ENCODE measurements at regions not wholly inside any gene's neighbourhood (a gene's known extent, or its start where the extent isn't known, plus 50 kb on each side); places are given as distances from the start of the nearest gene placed in this dataset.

- Histone ChIP-seq H3K4me2 (ENCODE audit: low read depth, low read length) (no peak overlapping the region), H3K27me3 (replicated peaks; ENCODE audit: insufficient read depth, low read length) (no peaks in the 10 kb centered on the region), H3F3A (ENCODE audit: insufficient read depth, low read length) (no peaks in the 10 kb centered on the region), H3K9me3 (replicated peaks; ENCODE audit: insufficient read depth, low read length) (no peaks in the 10 kb centered on the region), H3K36me3 (replicated peaks; ENCODE audit: insufficient read depth, low read length) (no peaks in the 10 kb centered on the region), H3K4me1 (ENCODE audit: low read length) (no peaks in the 10 kb centered on the region), H3K79me2 (ENCODE audit: low read length) (no peaks in the 10 kb centered on the region), H2AFZ (ENCODE audit: low read length) (no peak overlapping the region), H3K27ac (ENCODE audit: low read length) (no peak overlapping the region), H3K9me2 (replicated peaks; ENCODE audit: insufficient read depth, low read length) (no peaks in the 10 kb centered on the region), H3K9ac (ENCODE audit: low read length) (no peak overlapping the region), H3K4me3 (ENCODE audit: low read length) (no peak overlapping the region), H4K20me1 (ENCODE audit: insufficient read depth, low read length) (no peaks in the 10 kb centered on the region)
- no peak for TF ChIP-seq EZH2 (optimal IDR thresholded peaks at IDR 0.05; ENCODE audit: low read depth, low read length)
- no peak for TF ChIP-seq EZH2phosphoT487 (IDR thresholded peaks at IDR 0.05; ENCODE audit: low read length)
- TF ChIP-seq, protein P1, sequence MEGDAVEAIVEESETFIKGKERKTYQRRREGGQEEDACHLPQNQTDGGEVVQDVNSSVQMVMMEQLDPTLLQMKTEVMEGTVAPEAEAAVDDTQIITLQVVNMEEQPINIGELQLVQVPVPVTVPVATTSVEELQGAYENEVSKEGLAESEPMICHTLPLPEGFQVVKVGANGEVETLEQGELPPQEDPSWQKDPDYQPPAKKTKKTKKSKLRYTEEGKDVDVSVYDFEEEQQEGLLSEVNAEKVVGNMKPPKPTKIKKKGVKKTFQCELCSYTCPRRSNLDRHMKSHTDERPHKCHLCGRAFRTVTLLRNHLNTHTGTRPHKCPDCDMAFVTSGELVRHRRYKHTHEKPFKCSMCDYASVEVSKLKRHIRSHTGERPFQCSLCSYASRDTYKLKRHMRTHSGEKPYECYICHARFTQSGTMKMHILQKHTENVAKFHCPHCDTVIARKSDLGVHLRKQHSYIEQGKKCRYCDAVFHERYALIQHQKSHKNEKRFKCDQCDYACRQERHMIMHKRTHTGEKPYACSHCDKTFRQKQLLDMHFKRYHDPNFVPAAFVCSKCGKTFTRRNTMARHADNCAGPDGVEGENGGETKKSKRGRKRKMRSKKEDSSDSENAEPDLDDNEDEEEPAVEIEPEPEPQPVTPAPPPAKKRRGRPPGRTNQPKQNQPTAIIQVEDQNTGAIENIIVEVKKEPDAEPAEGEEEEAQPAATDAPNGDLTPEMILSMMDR (IDR thresholded peaks at IDR 0.05; ENCODE audit: low read length), result no peak
- no peak for DNase-seq
These were observed 278.3 kb downstream of the KCTD12 start for GRCh38 chr13:76607866-76608265.

- H3K4me3 ChIP-seq (ENCODE audit: low read length), result no peak overlapping the region
- H3K27me3 ChIP-seq (replicated peaks; ENCODE audit: insufficient read depth, low read length), result no peaks in the 10 kb centered on the region
- no peaks in the 10 kb centered on the region for H3K9me3 ChIP-seq (replicated peaks; ENCODE audit: insufficient read depth, low read length)
- H2AFZ ChIP-seq (ENCODE audit: low read length), result no peak overlapping the region
- no peak overlapping the region for H3K27ac ChIP-seq (ENCODE audit: low read length)
- no peak overlapping the region for H3K9ac ChIP-seq (ENCODE audit: low read length)
- no peaks in the 10 kb centered on the region for H3K79me2 ChIP-seq (ENCODE audit: low read length)
- no peaks in the 10 kb centered on the region for H4K20me1 ChIP-seq (ENCODE audit: insufficient read depth, low read length)
- no peak overlapping the region for H3K4me2 ChIP-seq (ENCODE audit: low read depth, low read length)
- no peak for DNase-seq
- H3F3A ChIP-seq (ENCODE audit: insufficient read depth, low read length), result no peaks in the 10 kb centered on the region
- H3K4me1 ChIP-seq (ENCODE audit: low read length), result no peaks in the 10 kb centered on the region
- H3K36me3 ChIP-seq (replicated peaks; ENCODE audit: insufficient read depth, low read length), result no peaks in the 10 kb centered on the region
- no peaks in the 10 kb centered on the region for H3K9me2 ChIP-seq (replicated peaks; ENCODE audit: insufficient read depth, low read length)
- TF ChIP-seq, protein P1 (IDR thresholded peaks at IDR 0.05; ENCODE audit: low read length), result no peak
- TF ChIP-seq EZH2phosphoT487 (IDR thresholded peaks at IDR 0.05; ENCODE audit: low read length), result no peak
- no peak for TF ChIP-seq EZH2 (optimal IDR thresholded peaks at IDR 0.05; ENCODE audit: low read depth, low read length)
These were observed 286.1 kb downstream of the KCTD12 start for GRCh38 chr13:76600081-76600480.

- no peaks in the 10 kb centered on the region for H3K36me3 ChIP-seq (replicated peaks; ENCODE audit: insufficient read depth, low read length)
- no peak overlapping the region for H3K27ac ChIP-seq (ENCODE audit: low read length)
- no peaks in the 10 kb centered on the region for H3K9me3 ChIP-seq (replicated peaks; ENCODE audit: insufficient read depth, low read length)
- H3K9me2 ChIP-seq (replicated peaks; ENCODE audit: insufficient read depth, low read length), result no peaks in the 10 kb centered on the region
- no peak overlapping the region for H2AFZ ChIP-seq (ENCODE audit: low read length)
- H4K20me1 ChIP-seq (ENCODE audit: insufficient read depth, low read length), result no peaks in the 10 kb centered on the region
- no peak overlapping the region for H3K4me2 ChIP-seq (ENCODE audit: low read depth, low read length)
- no peaks in the 10 kb centered on the region for H3F3A ChIP-seq (ENCODE audit: insufficient read depth, low read length)
- DNase-seq, result no peak
- no peaks in the 10 kb centered on the region for H3K4me1 ChIP-seq (ENCODE audit: low read length)
- no peak overlapping the region for H3K9ac ChIP-seq (ENCODE audit: low read length)
- no peaks in the 10 kb centered on the region for H3K79me2 ChIP-seq (ENCODE audit: low read length)
- H3K27me3 ChIP-seq (replicated peaks; ENCODE audit: insufficient read depth, low read length), result no peaks in the 10 kb centered on the region
- no peak overlapping the region for H3K4me3 ChIP-seq (ENCODE audit: low read length)
- TF ChIP-seq, protein P1 (IDR thresholded peaks at IDR 0.05; ENCODE audit: low read length), result no peak
- no peak for TF ChIP-seq EZH2phosphoT487 (IDR thresholded peaks at IDR 0.05; ENCODE audit: low read length)
- no peak for TF ChIP-seq EZH2 (optimal IDR thresholded peaks at IDR 0.05; ENCODE audit: low read depth, low read length)
These were observed 288.3 kb downstream of the KCTD12 start for GRCh38 chr13:76597868-76598267.

Data from MM.1S (cell line).